ENCODE measurements at regions not wholly inside any gene's neighbourhood (a gene's known extent, or its start where the extent isn't known, plus 50 kb on each side); places are given as distances from the start of the nearest gene placed in this dataset.

- DNase-seq (ENCODE audit: low read depth), result no peak
- H3K4me3 ChIP-seq (ENCODE audit: low read depth, low read length), result no peak overlapping the region
- no peak for TF ChIP-seq CTCF (IDR thresholded peaks at IDR 0.05; ENCODE audit: insufficient read depth, low read depth, low read length)
These were observed 148.2 kb upstream of the MLN start for GRCh38 chr6:33952016-33952415.

DNA sequence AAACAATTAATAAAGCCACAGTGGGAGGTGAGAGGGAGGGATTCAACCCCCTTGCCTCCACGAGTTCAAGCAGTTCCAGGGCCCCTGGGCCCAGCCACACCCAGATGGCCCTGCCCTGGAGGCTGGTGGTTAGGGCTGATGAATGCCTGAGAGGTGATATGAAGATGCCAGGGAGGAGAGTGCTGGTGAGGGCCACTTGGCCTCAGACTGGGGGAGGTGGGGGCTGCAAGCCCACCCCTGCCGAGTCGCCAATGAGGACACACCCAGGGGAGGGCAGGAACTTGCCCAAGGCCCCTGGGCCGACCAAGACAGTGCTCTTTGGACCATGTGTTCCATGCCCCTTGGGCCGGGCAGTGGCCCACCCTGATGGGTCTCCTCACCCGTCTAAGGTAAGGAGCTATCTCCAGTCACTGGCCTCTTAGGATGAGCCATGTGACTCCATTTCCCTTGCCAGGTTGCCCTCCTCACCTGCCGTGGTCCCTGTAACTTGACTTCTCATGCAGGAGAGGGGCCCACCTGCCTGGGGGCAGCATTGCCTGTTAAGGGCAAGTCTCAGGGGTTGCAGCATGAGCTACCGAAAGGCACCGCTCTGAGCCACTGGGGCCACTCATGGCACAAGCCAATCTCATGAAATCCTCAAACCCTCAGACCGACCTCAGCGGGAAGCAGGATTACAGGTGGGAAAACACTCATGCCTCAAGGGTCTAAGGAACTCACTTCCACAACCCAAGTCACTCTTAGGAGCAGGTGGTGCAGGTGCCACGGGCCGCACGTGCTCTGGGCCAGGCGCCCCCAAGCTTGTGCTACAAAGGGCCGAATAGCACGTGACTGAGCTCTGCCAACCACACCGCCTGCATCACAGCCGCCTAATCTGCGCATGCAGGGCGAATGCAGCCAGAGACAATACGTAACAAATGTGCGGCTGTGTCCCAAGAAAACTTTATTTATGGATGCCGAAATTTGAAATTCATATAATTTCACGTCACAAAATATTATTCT lies 147.4 kb upstream of the MLN start:
- TF ChIP-seq CTCF (IDR thresholded peaks at IDR 0.05; ENCODE audit: insufficient read depth, low read depth, low read length), result no peak
- no peak overlapping the region for H3K4me3 ChIP-seq (ENCODE audit: low read depth, low read length)
- no peak for DNase-seq (ENCODE audit: low read depth)

DNA sequence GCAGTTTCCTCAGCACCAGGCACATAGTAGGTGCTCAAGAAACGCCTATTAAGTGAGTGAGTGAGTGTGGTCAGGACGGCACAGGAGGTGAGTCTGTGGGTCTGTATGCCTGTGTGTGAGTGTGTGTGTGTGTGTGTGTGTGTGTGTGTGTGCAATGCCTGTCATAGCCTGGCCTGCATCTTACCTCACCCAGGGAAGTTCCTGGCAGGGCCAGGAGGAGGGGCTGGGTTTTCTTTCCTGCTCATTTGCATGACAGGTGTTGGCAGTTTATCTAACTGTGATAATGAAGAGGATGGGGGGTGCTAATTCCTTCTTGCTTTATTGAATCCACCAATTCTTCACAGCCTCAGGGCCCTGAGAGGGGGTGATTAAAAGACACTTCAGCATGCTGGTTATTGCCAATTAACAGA lies 146.7 kb upstream of the MLN start:
- no peak for DNase-seq (ENCODE audit: low read depth)
- H3K4me3 ChIP-seq (ENCODE audit: low read depth, low read length), result no peak overlapping the region
- TF ChIP-seq CTCF (IDR thresholded peaks at IDR 0.05; ENCODE audit: insufficient read depth, low read depth, low read length), result no peak

DNA sequence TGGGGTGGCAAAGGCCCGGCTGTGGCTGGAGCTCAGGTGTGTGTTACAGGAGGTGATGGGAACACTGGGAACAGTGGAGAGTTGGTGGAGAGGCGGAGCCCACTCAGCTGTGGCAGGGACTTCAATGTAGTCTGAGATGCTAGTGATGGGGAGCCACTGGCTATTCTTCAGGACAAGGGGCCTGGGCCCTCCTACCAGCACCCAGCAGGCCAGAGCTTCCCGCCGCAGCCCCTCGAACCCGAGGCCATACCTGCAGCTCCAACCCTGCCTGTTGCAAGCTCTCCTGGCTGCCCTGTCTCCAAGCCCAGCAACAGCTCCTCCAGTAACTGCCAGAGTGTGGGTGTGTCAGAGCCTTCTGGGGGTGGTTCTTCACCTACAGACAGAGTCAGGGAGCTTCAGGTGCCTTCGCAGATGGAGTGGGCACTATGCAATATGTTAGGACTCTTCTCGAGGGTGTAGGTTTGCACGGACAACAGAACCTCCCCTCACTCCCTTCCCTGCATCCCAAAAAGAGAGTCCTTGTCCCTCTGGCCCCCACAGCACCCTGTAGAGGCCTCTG lies 146.2 kb upstream of the MLN start:
- no peak for TF ChIP-seq CTCF (IDR thresholded peaks at IDR 0.05; ENCODE audit: insufficient read depth, low read depth, low read length)
- H3K4me3 ChIP-seq (ENCODE audit: low read depth, low read length), result no peak overlapping the region
- no peak for DNase-seq (ENCODE audit: low read depth)

DNA sequence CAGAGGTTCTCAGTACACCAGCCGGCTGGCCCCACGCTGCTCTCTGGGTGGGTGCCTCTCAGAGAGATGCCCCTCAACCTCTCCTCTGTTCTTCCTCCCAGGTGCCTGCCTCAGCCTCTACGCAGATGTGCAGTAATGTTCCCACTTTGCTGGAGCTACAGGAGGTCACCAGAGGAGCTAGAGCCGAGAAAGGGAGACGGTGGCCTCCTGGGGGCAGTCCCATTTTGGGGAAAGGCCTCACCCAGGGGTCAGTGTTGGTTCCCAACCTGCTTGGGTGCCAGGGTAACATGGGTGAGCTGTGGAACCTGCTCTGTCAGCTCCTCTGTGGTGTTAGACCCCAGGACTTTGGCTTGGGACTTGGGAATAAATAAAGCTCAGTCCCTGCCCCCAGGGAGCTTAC lies 145.3 kb upstream of the MLN start:
- TF ChIP-seq CTCF (IDR thresholded peaks at IDR 0.05; ENCODE audit: insufficient read depth, low read depth, low read length), result no peak
- H3K4me3 ChIP-seq (ENCODE audit: low read depth, low read length), result no peak overlapping the region
- no peak for DNase-seq (ENCODE audit: low read depth)

DNA sequence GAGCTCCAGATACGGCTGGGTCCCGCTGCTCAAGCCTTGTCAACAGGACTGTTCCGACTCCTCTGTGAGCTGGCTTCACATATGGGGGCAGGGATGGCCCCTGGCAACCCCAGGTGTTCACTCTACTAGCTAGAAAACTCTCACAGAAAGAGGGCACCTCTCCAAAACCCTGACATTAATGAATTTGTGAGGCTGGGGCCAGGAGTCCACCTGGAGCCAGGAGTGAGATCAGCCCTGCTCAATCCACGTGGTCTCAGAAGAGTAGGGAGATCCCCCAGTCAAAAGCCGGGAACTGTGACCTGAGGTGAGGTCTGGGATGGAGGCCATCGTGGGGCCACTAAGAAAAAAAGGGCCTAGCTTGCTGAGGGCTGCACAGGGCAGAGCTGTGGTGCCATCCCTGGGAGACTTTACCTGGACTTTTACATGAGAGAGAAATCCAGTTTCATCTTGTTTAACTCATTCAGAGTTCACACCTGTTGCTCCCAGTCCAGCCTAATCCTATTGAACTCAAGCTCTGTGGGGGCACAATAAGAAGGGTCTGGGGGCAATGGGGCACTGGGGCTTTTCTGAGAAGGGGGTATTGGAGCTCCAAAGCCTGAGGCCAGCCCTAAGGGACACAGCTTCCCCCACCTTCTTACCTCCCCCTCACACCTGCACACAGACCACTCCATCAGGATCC lies 144.3 kb upstream of the MLN start:
- DNase-seq (ENCODE audit: low read depth), result no peak
- no peak for TF ChIP-seq CTCF (IDR thresholded peaks at IDR 0.05; ENCODE audit: insufficient read depth, low read depth, low read length)
- no peak overlapping the region for H3K4me3 ChIP-seq (ENCODE audit: low read depth, low read length)

Data from fibroblast of villous mesenchyme (primary cell).